ENCODE measurements at regions not wholly inside any gene's neighbourhood (a gene's known extent, or its start where the extent isn't known, plus 50 kb on each side); places are given as distances from the start of the nearest gene placed in this dataset.

- Mint-ChIP-seq H3K27me3 (ENCODE audit: insufficient read depth) (no peaks in the 10 kb centered on the region), H3K4me1 (peaks cover 10% of the 10 kb centered on the region), H3K36me3 (ENCODE audit: low read depth) (no peaks in the 10 kb centered on the region), H3K27ac (no peak overlapping the region), H3K9me3 (peaks cover 8% of the 10 kb centered on the region), H3K4me3 (no peak overlapping the region)
- TF ChIP-seq CTCF (conservative IDR thresholded peaks at IDR 0.05): no peak
- no peaks in the 10 kb centered on the region for H3K9me3 ChIP-seq (ENCODE audit: control insufficient read depth, low read length)
- no peaks in the 10 kb centered on the region for H3K27me3 ChIP-seq (ENCODE audit: control insufficient read depth, insufficient read depth, low read length, poor library complexity, severe bottlenecking)
- peaks cover 3% of the 10 kb centered on the region for H3K4me1 ChIP-seq (ENCODE audit: control insufficient read depth, insufficient read depth, low read length)
- no peak overlapping the region for H3K27ac ChIP-seq (ENCODE audit: low read depth, low read length)
- no peak overlapping the region for H3K4me3 ChIP-seq (ENCODE audit: low read length)
- H3K9ac ChIP-seq (ENCODE audit: extremely low read depth, low read length, poor library complexity, severe bottlenecking): no peak overlapping the region
- DNase-seq: no peak
- H3K36me3 ChIP-seq (ENCODE audit: control insufficient read depth, insufficient read depth, low read length): no peaks in the 10 kb centered on the region
- WGBS, 2 experiments (ENCODE audit: insufficient coverage in 1 of 2, insufficient read length in 1 of 2): 92 to 100% methylated on average over 1 of the region's 1 CpG
These were observed 109.8 kb upstream of the PCDH7 start for GRCh38 chr4:30610361-30610760.

DNA sequence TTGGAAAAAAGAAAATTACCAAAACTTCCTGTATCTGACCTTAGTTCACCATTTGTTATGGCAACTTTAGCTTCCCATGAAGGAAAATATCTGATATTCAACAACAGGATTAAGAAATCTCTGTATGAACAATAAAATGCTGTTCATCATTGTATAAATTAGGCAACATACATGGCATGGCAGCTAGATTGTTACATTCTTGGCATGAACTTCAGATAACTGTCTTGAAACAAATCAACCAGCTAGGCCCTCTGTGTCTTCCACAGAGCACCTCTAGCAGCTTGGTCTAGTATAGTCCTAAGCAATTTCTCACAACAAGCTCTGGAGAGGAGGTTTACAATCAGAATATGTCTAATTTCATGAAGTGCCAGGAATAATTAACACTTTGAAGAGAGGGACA is 105.4 kb upstream of the PCDH7 start:
- no peak for DNase-seq
- H3K9me3 Mint-ChIP-seq: no peaks in the 10 kb centered on the region
- Histone ChIP-seq H3K9me3 (ENCODE audit: control insufficient read depth, low read length) (no peaks in the 10 kb centered on the region), H3K27ac (ENCODE audit: low read depth, low read length) (no peak overlapping the region), H3K4me3 (ENCODE audit: low read length) (no peak overlapping the region), H3K9ac (ENCODE audit: extremely low read depth, low read length, poor library complexity, severe bottlenecking) (no peak overlapping the region), H3K4me1 (ENCODE audit: control insufficient read depth, insufficient read depth, low read length) (peaks cover 2% of the 10 kb centered on the region), H3K36me3 (ENCODE audit: control insufficient read depth, insufficient read depth, low read length) (no peaks in the 10 kb centered on the region), H3K27me3 (ENCODE audit: control insufficient read depth, insufficient read depth, low read length, poor library complexity, severe bottlenecking) (no peaks in the 10 kb centered on the region)
- no peaks in the 10 kb centered on the region for H3K27me3 Mint-ChIP-seq (ENCODE audit: insufficient read depth)
- peaks cover 6% of the 10 kb centered on the region for H3K4me1 Mint-ChIP-seq
- TF ChIP-seq CTCF (conservative IDR thresholded peaks at IDR 0.05): no peak
- no peaks in the 10 kb centered on the region for H3K36me3 Mint-ChIP-seq (ENCODE audit: low read depth)
- H3K4me3 Mint-ChIP-seq: no peak overlapping the region
- H3K27ac Mint-ChIP-seq: no peak overlapping the region

DNA sequence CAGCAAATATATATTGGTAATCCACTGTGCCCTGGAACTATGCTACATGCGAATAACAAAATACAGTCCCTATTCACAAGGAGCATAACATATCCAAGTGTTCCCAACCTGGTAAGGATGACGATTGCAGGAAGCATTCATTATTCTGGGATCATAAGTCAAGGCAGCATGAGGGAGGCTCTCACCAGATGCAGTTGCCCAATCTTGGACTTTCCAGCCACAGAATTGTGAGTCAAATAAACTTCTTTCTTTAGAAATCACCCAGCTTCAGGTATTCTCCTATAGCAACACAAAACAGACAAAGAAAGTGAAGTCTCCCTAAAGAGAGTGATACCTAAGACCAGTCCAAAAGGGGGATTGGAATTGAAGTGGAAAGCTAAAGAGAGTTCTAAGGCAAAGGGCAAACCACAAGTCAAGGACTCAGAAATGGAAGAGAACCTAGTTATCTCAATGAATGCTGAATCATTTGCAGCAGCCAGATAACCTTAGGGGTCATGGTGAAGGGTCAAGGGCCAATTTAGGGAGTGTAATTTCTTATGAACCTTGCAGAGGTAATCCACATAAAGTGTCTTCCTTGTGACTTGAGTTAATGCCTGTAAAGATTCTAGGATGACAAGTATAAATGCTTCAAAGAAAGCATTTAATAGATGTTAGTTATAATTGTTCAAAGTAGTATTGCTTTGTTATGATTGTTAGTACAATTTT is 103.1 kb upstream of the PCDH7 start:
- Mint-ChIP-seq H3K4me3 (no peak overlapping the region), H3K27ac (no peak overlapping the region), H3K27me3 (ENCODE audit: insufficient read depth) (no peaks in the 10 kb centered on the region), H3K4me1 (peaks cover 16% of the 10 kb centered on the region), H3K36me3 (ENCODE audit: low read depth) (no peaks in the 10 kb centered on the region), H3K9me3 (no peaks in the 10 kb centered on the region)
- 89 to 100% methylated on average over 2 of the region's 2 CpGs for WGBS, 2 experiments (ENCODE audit: insufficient coverage in 1 of 2, insufficient read length in 1 of 2)
- H3K9me3 ChIP-seq (ENCODE audit: control insufficient read depth, low read length): no peaks in the 10 kb centered on the region
- no peak for DNase-seq
- no peak overlapping the region for H3K4me3 ChIP-seq (ENCODE audit: low read length)
- no peak overlapping the region for H3K9ac ChIP-seq (ENCODE audit: extremely low read depth, low read length, poor library complexity, severe bottlenecking)
- no peak overlapping the region for H3K27ac ChIP-seq (ENCODE audit: low read depth, low read length)
- TF ChIP-seq CTCF (conservative IDR thresholded peaks at IDR 0.05): no peak
- H3K4me1 ChIP-seq (ENCODE audit: control insufficient read depth, insufficient read depth, low read length): peaks cover 14% of the 10 kb centered on the region
- H3K36me3 ChIP-seq (ENCODE audit: control insufficient read depth, insufficient read depth, low read length): no peaks in the 10 kb centered on the region
- H3K27me3 ChIP-seq (ENCODE audit: control insufficient read depth, insufficient read depth, low read length, poor library complexity, severe bottlenecking): no peaks in the 10 kb centered on the region
